Skin epidermis (tissue), 12 donors: ENCODE measurements at regions not wholly inside any gene's neighbourhood (a gene's known extent, or its start where the extent isn't known, plus 50 kb on each side); places are given as distances from the start of the nearest gene placed in this dataset.

Experiments
- H3K27ac ChIP-seq, 21 experiments: fragments of 200-600 bp; sonication (generic) in 11 of 21; one replicate each; pipeline ENCODE4 v1.5.0; 2020; ENCODE audit warnings: mild to moderate bottlenecking in 3 of 21, inconsistent platforms in 2 of 21, moderate library complexity in 2 of 21
- H3K4me3 ChIP-seq, 7 experiments: fragments of 200-600 bp; sonication (generic) in 2 of 7; one replicate each; pipeline ENCODE4 v1.5.0; 2020; ENCODE audit warnings: inconsistent platforms in 2 of 7, mild to moderate bottlenecking in 2 of 7, moderate library complexity in 1 of 7

DNA sequence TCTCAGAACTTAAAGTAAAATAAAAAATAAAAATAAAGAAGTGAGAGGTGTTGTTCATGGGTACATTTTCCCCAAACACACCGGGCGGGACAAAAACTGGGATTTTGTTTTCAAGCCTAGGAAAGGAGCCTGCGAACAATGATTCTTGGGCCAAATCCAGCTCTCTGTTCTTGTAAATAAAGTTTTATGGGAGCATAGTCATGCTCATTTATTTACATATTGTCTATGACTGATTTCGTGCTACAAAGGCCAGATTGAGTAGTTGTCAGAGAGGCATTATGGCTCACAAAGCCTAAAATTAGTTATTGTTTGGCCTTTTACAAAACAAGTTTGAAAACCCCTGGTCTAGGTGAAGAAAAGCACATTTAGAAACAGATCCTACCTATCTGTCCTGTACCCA is 821.0 kb upstream of the GRAMD2B start:
- no peak overlapping the region for H3K4me3 ChIP-seq
- H3K27ac ChIP-seq: no peak overlapping the region

DNA sequence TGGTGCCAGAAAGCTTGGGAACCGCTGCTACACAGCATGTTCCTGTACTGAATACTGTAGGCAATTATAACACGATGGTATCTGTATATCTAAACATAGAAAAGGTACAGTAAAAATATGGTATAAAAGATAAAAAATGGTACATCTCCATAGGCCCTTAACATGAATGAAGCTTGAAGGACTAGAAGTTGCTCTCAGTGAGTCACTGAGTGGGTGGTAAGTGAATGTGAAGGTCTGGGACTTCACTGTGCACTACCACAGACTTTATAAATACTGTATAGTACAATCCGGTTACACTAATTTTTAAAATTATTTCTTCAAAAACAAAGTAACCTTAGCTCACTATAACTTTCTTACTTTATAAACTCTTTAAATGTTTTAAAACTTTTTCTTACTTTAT is 819.9 kb upstream of the GRAMD2B start:
- Histone ChIP-seq H3K27ac (no peak overlapping the region), H3K4me3 (no peak overlapping the region)

GRCh38 chr5:125604104-125604503 is 819.1 kb upstream of the GRAMD2B start:
- H3K4me3 ChIP-seq: no peak overlapping the region
- H3K27ac ChIP-seq: no peak overlapping the region

DNA sequence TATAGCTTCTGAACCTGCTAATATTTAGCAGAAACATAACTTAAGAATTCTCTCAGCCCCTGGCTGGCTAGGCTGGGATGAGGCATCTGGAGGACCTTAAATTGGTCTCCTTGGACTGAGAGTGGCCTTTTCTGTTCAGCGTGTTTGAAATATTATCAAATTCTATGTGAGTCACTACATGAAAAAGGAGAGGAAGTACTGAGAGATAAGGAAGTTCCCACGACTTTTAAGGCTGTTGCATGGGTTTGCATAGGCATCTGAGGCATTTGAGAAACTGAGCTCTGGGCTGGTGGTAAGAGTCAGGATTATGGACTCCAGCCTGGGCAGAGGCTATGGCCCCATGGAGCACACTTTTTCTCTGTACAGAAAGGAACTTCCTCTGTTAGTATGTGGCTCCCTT is 816.2 kb upstream of the GRAMD2B start:
- Histone ChIP-seq H3K4me3 (no peak overlapping the region), H3K27ac (no peak overlapping the region)

GRCh38 chr5:125609011-125609410 is 814.2 kb upstream of the GRAMD2B start:
- Histone ChIP-seq H3K27ac (no peak overlapping the region), H3K4me3 (no peak overlapping the region)

DNA sequence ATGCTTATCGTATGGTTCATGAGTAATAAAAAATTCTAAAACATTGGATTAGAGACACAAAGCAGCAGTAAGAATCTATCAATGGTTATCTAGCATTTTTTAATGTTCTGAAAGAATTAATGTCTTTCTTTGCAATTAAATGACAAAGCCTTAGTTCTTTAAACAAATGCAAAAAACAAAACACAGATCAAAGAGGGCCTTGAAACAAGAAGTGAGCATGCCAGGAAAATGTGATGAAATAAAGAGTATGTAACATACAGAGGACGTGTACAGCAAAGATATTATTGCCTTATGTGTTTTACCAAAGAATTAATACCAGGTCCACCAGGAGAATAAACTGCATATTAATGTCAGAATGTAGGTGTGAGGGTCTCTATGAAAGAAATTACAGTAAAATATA is 812.3 kb upstream of the GRAMD2B start:
- H3K4me3 ChIP-seq: no peak overlapping the region
- no peak overlapping the region for H3K27ac ChIP-seq

DNA sequence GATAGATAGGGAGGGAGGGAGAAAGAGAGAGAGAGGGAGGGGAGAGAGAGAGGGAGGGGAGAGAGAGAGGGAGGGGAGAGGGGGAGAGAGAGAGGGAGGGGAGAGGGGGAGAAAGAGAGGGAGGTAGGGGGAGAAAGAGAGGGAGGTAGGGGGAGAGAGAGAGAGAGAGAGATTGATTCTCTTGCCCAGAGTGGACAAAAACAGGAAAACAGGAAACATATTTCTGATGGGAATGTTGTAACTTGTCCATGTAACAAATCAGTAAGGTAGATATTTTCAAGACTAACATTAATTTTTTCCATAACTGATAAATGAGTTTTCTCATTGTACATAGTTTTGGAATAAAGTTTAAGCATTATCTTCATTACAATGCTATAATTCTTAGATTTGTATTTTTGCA is 811.7 kb upstream of the GRAMD2B start:
- Histone ChIP-seq H3K27ac (no peak overlapping the region), H3K4me3 (no peak overlapping the region)

DNA sequence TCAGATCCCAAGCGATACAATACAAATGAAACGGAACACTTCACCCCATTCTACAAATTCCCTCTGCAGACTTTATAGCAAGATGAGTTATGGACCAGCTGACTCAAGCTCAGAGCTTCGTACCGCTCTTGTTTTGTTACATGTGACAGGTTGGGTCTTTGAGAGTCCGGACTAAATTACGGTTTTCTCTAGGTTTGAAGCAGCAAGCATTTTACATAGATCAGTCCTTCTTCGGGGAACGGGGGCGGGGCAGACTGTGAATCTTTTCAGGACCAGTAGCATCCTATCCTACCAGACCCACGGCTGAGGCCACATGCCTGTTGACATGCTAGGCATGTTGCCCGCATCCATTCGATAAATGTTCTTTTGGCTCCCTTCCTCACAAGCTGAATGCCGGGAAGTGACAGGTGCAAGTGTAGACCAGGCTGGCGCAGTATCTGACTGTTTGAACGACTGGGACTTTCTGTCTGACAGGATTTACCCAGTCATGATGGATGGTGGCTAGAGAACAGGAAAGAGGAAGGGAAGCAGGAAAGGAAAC is 811.0 kb upstream of the GRAMD2B start:
- Histone ChIP-seq H3K4me3 (no peak overlapping the region), H3K27ac (no peak overlapping the region)

DNA sequence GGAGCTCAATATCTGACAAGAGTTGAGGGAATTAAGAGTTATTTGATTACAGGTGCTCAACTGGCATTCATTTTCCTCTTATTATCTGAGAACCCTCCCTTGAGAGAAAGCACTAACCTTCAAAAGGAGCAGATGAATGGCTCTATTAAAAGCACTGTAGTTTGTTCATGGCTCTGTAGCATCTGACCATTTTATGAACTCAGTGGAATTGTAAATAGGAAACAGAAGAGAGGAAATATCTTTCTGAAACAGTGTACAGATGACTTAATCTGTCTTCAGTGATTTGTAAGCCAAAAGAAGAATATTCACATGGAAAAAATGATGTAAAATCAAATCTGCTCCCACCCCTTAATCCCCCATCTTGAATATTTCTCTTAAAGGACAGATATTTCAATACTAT is 810.4 kb upstream of the GRAMD2B start:
- no peak overlapping the region for H3K27ac ChIP-seq

DNA sequence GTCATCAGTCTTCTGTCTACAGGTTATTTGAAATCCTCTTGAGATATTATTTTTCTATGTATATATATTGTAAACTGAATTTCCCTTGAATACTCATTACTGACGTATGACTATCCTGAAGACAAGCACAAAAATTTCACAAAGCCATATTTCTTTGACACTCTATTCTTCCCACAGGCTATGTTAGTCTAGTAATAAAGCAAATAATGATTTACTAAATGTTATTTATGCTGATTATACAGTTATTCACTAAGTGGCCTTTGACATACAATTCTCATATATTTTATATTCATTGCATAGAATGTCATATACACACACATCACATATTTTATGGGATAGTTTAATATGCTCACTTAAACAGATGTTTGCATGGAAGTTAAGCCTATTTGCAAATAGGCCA is 793.0 kb upstream of the GRAMD2B start:
- Histone ChIP-seq H3K27ac (no peak overlapping the region), H3K4me3 (no peak overlapping the region)

More for the DNA sequence above, 810.4 kb upstream of the GRAMD2B start:
- no peak overlapping the region for H3K4me3 ChIP-seq

GRCh38 chr5:125633523-125633922 is 789.7 kb upstream of the GRAMD2B start:
- Histone ChIP-seq H3K27ac (no peak overlapping the region), H3K4me3 (no peak overlapping the region)

DNA sequence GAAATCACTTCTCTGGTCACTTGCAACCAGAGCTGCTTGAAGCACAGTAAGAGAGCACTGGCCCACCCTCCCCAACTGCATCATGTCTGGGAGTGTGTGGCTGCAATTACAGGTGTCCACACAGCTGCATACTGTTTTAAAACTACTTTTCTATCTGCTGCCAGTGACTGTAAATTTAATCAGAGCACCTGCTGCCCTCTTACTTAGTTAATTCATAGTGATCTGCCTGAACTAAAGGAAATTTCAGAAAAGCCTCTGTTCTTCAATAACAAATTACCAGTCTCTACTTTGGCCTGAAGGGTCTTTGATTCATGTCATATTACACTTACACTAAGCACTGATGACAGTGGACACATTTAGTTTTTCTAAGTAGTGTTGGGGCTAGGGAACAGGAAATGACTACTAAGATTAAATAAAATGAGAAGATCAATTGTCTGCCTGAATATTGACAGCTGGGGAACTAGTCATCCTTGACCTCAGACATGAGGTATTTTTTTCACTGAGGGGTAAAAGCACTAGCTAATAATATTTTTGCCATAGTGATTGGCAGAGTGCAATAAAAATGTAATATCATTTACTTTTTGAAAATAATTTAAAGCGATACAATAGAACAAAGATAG is 788.9 kb upstream of the GRAMD2B start:
- no peak overlapping the region for H3K4me3 ChIP-seq
- no peak overlapping the region for H3K27ac ChIP-seq

- no peak overlapping the region for H3K27ac ChIP-seq
- no peak overlapping the region for H3K4me3 ChIP-seq
Measured at GRCh38 chr5:125639858-125640257, 783.4 kb upstream of the GRAMD2B start.

DNA sequence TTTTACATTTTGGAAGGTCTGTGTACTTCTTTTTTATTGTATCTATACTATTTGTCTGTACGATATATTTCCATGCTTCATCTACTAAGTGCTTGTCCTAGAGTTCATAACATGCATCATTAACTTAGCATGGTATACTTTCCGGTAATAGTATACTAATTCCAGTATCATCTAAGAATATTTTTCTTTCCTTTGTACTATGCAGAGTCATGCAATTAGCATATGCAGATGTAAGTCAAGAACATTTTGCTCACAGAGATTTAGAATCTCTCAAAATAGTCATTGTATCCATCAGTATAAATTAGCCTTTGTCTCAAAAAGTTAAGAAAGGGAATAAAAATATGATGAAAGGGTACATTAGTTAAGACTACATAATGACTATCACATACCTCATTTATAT is 770.4 kb upstream of the GRAMD2B start:
- H3K4me3 ChIP-seq: no peak overlapping the region

GRCh38 chr5:125654392-125654791 is 768.8 kb upstream of the GRAMD2B start:
- no peak overlapping the region for H3K4me3 ChIP-seq
- no peak overlapping the region for H3K27ac ChIP-seq

More for the DNA sequence above, 770.4 kb upstream of the GRAMD2B start:
- H3K27ac ChIP-seq: no peak overlapping the region

DNA sequence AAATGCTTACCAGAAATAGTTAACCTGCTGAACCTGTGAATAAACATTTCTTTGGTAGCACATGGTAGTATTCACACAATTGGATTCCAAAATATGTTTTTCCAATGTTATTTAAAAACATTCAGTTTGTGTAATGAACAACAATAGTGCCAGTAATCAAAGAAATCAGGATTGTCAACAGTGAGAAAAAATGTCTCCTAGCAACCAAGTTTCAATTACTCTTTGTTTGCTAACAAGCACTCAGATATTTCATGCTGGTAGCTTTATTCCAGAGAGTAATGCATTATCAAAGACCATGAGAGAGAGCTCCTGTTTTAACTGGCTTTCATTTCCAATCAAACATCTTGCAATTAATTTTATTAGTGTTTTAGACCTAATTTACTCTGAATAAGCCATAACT is 768.1 kb upstream of the GRAMD2B start:
- Histone ChIP-seq H3K4me3 (no peak overlapping the region), H3K27ac (no peak overlapping the region)

DNA sequence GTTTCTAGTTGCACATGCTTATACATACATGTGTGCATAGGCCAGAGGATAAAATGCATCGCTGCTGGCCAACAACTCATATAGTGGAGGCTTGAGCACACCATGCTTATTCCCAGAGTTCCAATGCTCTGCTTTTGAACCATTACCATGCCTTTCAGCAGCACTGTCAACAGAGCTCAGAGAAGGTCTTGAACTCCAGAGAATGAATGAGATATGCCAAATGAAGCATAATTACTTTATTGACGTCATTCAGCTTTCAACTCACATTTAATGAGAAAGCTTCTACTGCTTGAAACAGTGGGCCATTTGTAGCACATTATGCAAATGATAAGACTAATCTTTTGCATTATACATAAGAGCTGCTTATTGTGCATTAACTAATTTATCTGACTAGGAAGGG is 765.3 kb upstream of the GRAMD2B start:
- Histone ChIP-seq H3K4me3 (no peak overlapping the region), H3K27ac (no peak overlapping the region)

DNA sequence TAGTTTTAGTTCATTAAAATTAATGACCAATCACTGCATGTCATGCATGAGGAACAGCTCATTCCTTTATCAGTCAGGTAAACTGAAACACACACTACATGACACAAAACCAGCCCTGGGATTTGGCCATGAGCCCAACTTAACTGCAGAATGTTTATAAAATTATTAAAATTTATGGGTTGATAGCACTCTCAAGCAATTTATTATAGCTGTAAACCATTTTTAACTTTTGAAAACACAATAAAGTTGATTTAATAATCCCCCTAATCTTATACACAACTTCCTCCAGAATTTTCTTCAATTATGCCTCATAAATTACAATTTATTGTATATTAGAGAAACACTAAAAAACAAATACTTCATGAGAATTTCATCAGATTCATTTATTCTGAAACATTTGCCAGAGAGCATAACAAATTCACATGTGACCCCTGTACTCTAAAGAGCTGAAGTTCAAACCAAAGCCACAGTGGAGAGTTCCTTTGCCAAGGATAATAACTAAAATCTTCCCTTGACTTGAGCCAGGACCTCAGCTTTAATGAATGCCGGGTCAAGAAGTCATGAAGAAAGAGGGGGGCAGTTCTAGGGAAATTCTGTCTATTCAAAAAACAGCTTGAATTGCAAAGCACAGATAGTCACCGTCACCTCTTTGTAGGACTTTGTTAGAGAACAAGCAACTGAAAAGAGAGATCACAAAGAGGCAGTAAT is 763.7 kb upstream of the GRAMD2B start:
- no peak overlapping the region for H3K27ac ChIP-seq
- H3K4me3 ChIP-seq: no peak overlapping the region

DNA sequence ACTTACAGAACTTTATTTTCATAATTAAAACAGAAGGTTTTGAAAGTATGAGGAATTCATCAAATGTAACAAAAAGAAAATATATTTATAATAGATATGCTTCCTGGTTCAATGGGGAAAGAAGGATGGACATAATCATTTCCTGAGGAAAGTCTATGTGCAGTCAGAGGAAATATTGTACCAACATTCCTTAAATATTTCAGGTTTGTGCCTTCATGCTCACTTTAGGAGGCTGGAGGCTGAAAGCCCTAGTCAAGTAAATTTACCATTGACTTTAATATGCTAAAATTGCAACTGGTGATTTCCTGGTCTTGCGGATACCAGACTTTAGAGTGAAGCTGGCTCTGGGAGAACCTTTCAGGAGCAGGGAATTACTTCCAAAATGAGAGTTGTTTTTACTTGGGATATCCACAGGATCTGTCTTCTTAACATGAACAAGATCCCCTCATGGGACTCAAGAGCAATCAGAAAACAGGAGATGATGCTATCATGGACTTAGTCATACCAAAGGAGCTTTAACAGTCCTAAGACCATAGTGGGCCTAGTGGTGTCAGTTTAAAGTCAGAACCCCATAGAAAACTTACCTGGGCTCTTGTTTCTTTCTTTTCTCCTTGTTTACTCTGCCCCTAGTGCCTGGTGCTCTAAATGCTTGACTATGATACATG is 762.8 kb upstream of the GRAMD2B start:
- no peak overlapping the region for H3K27ac ChIP-seq

DNA sequence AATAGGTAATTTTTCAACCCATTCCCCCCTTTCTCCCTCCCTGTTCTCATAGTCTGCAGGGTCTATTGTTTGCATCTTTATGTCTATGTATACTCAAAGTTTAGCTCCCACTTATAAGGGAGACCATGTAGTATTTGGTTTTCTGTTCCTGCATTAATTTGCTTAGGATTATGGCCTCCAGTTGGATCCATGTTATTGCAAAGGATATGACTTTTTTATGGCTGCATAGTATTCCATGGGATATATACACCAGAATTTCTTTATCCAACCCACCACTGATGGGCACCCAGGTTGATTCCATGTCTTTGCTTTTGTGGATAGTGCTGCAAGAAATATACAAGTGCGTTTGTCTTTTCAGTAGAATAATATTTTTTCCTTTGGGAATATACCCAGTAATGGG is 761.6 kb upstream of the GRAMD2B start:
- H3K4me3 ChIP-seq: no peak overlapping the region
- no peak overlapping the region for H3K27ac ChIP-seq

More for the DNA sequence above, 762.8 kb upstream of the GRAMD2B start:
- no peak overlapping the region for H3K4me3 ChIP-seq

GRCh38 chr5:125668884-125669283 is 754.3 kb upstream of the GRAMD2B start:
- Histone ChIP-seq H3K4me3 (no peak overlapping the region), H3K27ac (no peak overlapping the region)
